OCI-LY1 (cell line): ENCODE measurements at regions not wholly inside any gene's neighbourhood (a gene's known extent, or its start where the extent isn't known, plus 50 kb on each side); places are given as distances from the start of the nearest gene placed in this dataset.

Experiments used
- H2AFZ ChIP-seq: fragments of 200-600 bp; sonication (generic), shearing (Covaris generic); 2 replicates; pipeline ENCODE4 v1.6.0; 2014; ENCODE audit warnings: antibody characterized with exemption, mild to moderate bottlenecking, low read length
- H3F3A ChIP-seq: fragments of 200-600 bp; sonication (generic), shearing (Covaris generic); 2 replicates; pipeline ENCODE4 v1.6.0; 2014; ENCODE audit warnings: mild to moderate bottlenecking, antibody characterized with exemption, low read length, moderate library complexity; ENCODE audit not compliant: insufficient read depth
- H3K27ac ChIP-seq: fragments of 200-600 bp; sonication (generic); 2 replicates; pipeline ENCODE4 v1.5.1; 2014; ENCODE audit warnings: low read length, mixed run types, mild to moderate bottlenecking, low read depth; ENCODE audit not compliant: poor library complexity, severe bottlenecking
- H3K27me3 ChIP-seq: fragments of 200-600 bp; sonication (generic); 2 replicates; pipeline ENCODE4 v1.6.0; 2014; ENCODE audit warnings: antibody characterized with exemption, mild to moderate bottlenecking, low read length, moderate library complexity; ENCODE audit not compliant: insufficient read depth
- H3K36me3 ChIP-seq: fragments of 200-600 bp; sonication (generic); 2 replicates; pipeline ENCODE4 v1.6.1; 2014; ENCODE audit warnings: mild to moderate bottlenecking, antibody characterized with exemption, low read length, moderate library complexity, mixed read lengths; ENCODE audit not compliant: insufficient read depth
- H3K4me1 ChIP-seq: fragments of 200-600 bp; sonication (generic); 2 replicates; pipeline ENCODE4 v1.5.1; 2014; ENCODE audit warnings: mild to moderate bottlenecking, low read length, moderate library complexity; ENCODE audit not compliant: insufficient read depth, severe bottlenecking
- H3K4me2 ChIP-seq: fragments of 200-600 bp; sonication (generic), shearing (Covaris generic); 2 replicates; pipeline ENCODE4 v1.6.1; 2014; ENCODE audit warnings: low read length
- H3K4me3 ChIP-seq: fragments of 200-600 bp; sonication (generic); 2 replicates; pipeline ENCODE4 v1.5.1; 2014; ENCODE audit warnings: low read length, low read depth, mild to moderate bottlenecking, mixed read lengths; ENCODE audit not compliant: poor library complexity, severe bottlenecking
- H3K79me2 ChIP-seq: fragments of 200-600 bp; shearing (Covaris generic); 2 replicates; pipeline ENCODE4 v1.6.1; 2016; ENCODE audit warnings: mixed run types, low read length, mixed read lengths; ENCODE audit not compliant: insufficient read depth
- H3K9ac ChIP-seq: fragments of 200-600 bp; sonication (generic), shearing (Covaris generic); 2 replicates; pipeline ENCODE4 v1.6.1; 2014; ENCODE audit warnings: mild to moderate bottlenecking, low read length, mixed read lengths
- H3K9me2 ChIP-seq: fragments of 200-600 bp; sonication (generic), shearing (Covaris generic); 2 replicates; pipeline ENCODE4 v1.6.1; 2014; ENCODE audit warnings: low read depth, mild to moderate bottlenecking, low read length, mixed read lengths
- H3K9me3 ChIP-seq: fragments of 200-600 bp; shearing (Covaris generic); 2 replicates; pipeline ENCODE4 v1.6.1; 2014; ENCODE audit warnings: low read length, mixed read lengths
- H4K20me1 ChIP-seq: fragments of 200-600 bp; sonication (generic), shearing (Covaris generic); 2 replicates; pipeline ENCODE4 v1.6.0; 2016; ENCODE audit warnings: mild to moderate bottlenecking, low read length; ENCODE audit not compliant: insufficient read depth
- CTCF ChIP-seq: fragments of 200-600 bp; sonication (generic), shearing (Covaris generic); IDR thresholded peaks from 2 replicates; pipeline ENCODE4 v1.5.1; 2017; ENCODE audit warnings: mild to moderate bottlenecking, antibody characterized with exemption, low read length, moderate library complexity, mixed read lengths
- EZH2 ChIP-seq: fragments of 200-600 bp; sonication (generic), shearing (Covaris generic); IDR thresholded peaks from 2 replicates; pipeline ENCODE4 v1.8.0; 2017; ENCODE audit warnings: borderline replicate concordance, mixed run types, mild to moderate bottlenecking, antibody characterized with exemption, low read length, moderate library complexity, mixed read lengths

- Histone ChIP-seq H3K9me2 (no peaks in the 10 kb centered on the region), H3K27ac (no peak overlapping the region), H3F3A (no peaks in the 10 kb centered on the region), H3K79me2 (no peaks in the 10 kb centered on the region), H2AFZ (no peak overlapping the region), H3K4me2 (no peak overlapping the region), H3K27me3 (no peaks in the 10 kb centered on the region), H3K9me3 (no peaks in the 10 kb centered on the region), H3K4me1 (no peaks in the 10 kb centered on the region), H3K9ac (no peak overlapping the region), H4K20me1 (no peaks in the 10 kb centered on the region), H3K4me3 (no peak overlapping the region), H3K36me3 (no peaks in the 10 kb centered on the region)
- TF ChIP-seq EZH2 (no peak), CTCF (no peak)
Measured at GRCh38 chr1:58844176-58844575, 60.3 kb upstream of the JUN start.

- H3K9me3 ChIP-seq = no peaks in the 10 kb centered on the region
- H3K27me3 ChIP-seq = no peaks in the 10 kb centered on the region
- H4K20me1 ChIP-seq = no peaks in the 10 kb centered on the region
Measured at GRCh38 chr1:58845942-58846341, 62.1 kb upstream of the JUN start.

GRCh38 chr1:58848818-58849411 lies 65.1 kb upstream of the JUN start:
- Histone ChIP-seq H3K4me2 (no peak overlapping the region), H3K79me2 (no peaks in the 10 kb centered on the region), H3F3A (no peaks in the 10 kb centered on the region), H3K4me3 (no peak overlapping the region), H3K9ac (no peak overlapping the region), H4K20me1 (no peaks in the 10 kb centered on the region), H2AFZ (no peak overlapping the region), H3K9me3 (no peaks in the 10 kb centered on the region), H3K4me1 (no peaks in the 10 kb centered on the region), H3K27me3 (no peaks in the 10 kb centered on the region), H3K36me3 (no peaks in the 10 kb centered on the region), H3K27ac (no peak overlapping the region), H3K9me2 (no peaks in the 10 kb centered on the region)
- TF ChIP-seq EZH2 = no peak
- no peak for TF ChIP-seq CTCF

More at GRCh38 chr1:58845942-58846341, 62.1 kb upstream of the JUN start:
- Histone ChIP-seq H3K4me3 (no peak overlapping the region), H2AFZ (no peak overlapping the region), H3K36me3 (no peaks in the 10 kb centered on the region), H3K4me2 (no peak overlapping the region), H3K27ac (no peak overlapping the region), H3K9me2 (no peaks in the 10 kb centered on the region), H3F3A (no peaks in the 10 kb centered on the region), H3K9ac (no peak overlapping the region), H3K79me2 (no peaks in the 10 kb centered on the region), H3K4me1 (no peaks in the 10 kb centered on the region)
- no peak for TF ChIP-seq CTCF
- TF ChIP-seq EZH2 = no peak
